Stimulated activated CD4-positive, alpha-beta T cell treated with anti-CD3 and anti-CD28 coated beads, Interleukin-4, amount 100 ng/mL, for 1 hour (primary cell): ENCODE measurements at regions not wholly inside any gene's neighbourhood (a gene's known extent, or its start where the extent isn't known, plus 50 kb on each side); places are given as distances from the start of the nearest gene placed in this dataset.
A peak's percentile ranks its signal among the peaks of the same experiment; 100 is the strongest.

Source experiments
- DNase-seq: peaks from one replicate; pipeline ENCODE4 v3.0.0-alpha.2; 2020

GRCh38 chr21:17976691-17977090 lies 157.5 kb upstream of the C21orf91 start:
- no peak for DNase-seq

- no peak for DNase-seq
Measured at GRCh38 chr21:17976139-17976538, 157.0 kb upstream of the C21orf91 start.

GRCh38 chr21:17967319-17967718 lies 148.2 kb upstream of the C21orf91 start:
- DNase-seq: no peak

- DNase-seq: no peak
Measured at GRCh38 chr21:17964716-17965115, 145.6 kb upstream of the C21orf91 start.

GRCh38 chr21:17964199-17964598 lies 145.0 kb upstream of the C21orf91 start:
- no peak for DNase-seq

GRCh38 chr21:17950591-17950990 lies 131.4 kb upstream of the C21orf91 start:
- DNase-seq: no peak

GRCh38 chr21:17949421-17949820 lies 130.3 kb upstream of the C21orf91 start:
- no peak for DNase-seq

- no peak for DNase-seq
Measured at GRCh38 chr21:17947531-17947930, 128.4 kb upstream of the C21orf91 start.

GRCh38 chr21:17931080-17931479 lies 111.9 kb upstream of the C21orf91 start:
- no peak for DNase-seq

GRCh38 chr21:17930093-17930492 lies 110.9 kb upstream of the C21orf91 start:
- DNase-seq: no peak

- no peak for DNase-seq
Measured at GRCh38 chr21:17929510-17929909, 110.4 kb upstream of the C21orf91 start.

- DNase-seq: no peak
Measured at GRCh38 chr21:17925899-17926298, 106.7 kb upstream of the C21orf91 start.

GRCh38 chr21:17925000-17925610 lies 105.9 kb upstream of the C21orf91 start:
- DNase-seq: peak; percentile 19

- DNase-seq: no peak
Measured at GRCh38 chr21:17921579-17922530, 102.7 kb upstream of the C21orf91 start.

GRCh38 chr21:17915976-17916375 lies 96.8 kb upstream of the C21orf91 start:
- no peak for DNase-seq

- DNase-seq: no peak
Measured at GRCh38 chr21:17911628-17912027, 92.5 kb upstream of the C21orf91 start.

- DNase-seq: no peak
Measured at GRCh38 chr21:17903929-17904639, 84.9 kb upstream of the C21orf91 start.

- no peak for DNase-seq
Measured at GRCh38 chr21:17903029-17903806, 84.1 kb upstream of the C21orf91 start.

GRCh38 chr21:17901458-17902079 lies 82.4 kb upstream of the C21orf91 start:
- DNase-seq: no peak

GRCh38 chr21:17900990-17901385 lies 81.8 kb upstream of the C21orf91 start:
- DNase-seq: no peak

- peak; percentile 7 for DNase-seq
Measured at GRCh38 chr21:17900281-17900989, 81.3 kb upstream of the C21orf91 start.

GRCh38 chr21:17889171-17889570 lies 70.0 kb upstream of the C21orf91 start:
- DNase-seq: no peak
